CD4-positive, alpha-beta T cell treated with Interleukin-12 subunit alpha and Interleukin-12 subunit beta, for 1 hour (primary cell): ENCODE measurements at regions not wholly inside any gene's neighbourhood (a gene's known extent, or its start where the extent isn't known, plus 50 kb on each side); places are given as distances from the start of the nearest gene placed in this dataset.
A peak's percentile ranks its signal among the peaks of the same experiment; 100 is the strongest.
"Not testable (repeated sequence)": the region's sequence is repeated elsewhere in the genome, so short reads cannot be mapped to it uniquely, and the experiment has no call there.

Source experiments
- DNase-seq: peaks from one replicate; pipeline ENCODE4 v3.0.0-alpha.2; 2020

DNA sequence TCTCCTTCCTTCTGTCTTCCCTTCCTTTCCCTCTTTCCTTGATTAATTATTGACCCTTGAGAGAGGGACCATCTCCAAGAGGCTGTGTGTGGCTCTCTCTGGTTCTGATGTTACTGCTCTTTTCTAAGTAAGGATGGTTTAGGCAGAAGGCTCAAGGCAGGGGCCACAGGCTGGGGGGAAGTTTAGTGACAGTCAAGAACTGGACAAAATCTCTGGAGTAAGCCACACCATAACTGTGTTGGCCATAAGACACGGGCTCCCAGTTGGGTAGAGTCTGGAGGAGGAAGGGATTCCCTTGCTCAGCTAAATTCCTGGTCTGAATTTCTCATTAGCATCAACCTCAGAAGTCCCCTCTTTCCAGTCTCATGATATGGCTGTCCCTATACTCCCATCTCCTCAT lies 74.7 kb downstream of the BUD13 start:
- no peak for DNase-seq

- no peak for DNase-seq
Observed at GRCh38 chr11:116697639-116698038, 75.1 kb downstream of the BUD13 start.

DNA sequence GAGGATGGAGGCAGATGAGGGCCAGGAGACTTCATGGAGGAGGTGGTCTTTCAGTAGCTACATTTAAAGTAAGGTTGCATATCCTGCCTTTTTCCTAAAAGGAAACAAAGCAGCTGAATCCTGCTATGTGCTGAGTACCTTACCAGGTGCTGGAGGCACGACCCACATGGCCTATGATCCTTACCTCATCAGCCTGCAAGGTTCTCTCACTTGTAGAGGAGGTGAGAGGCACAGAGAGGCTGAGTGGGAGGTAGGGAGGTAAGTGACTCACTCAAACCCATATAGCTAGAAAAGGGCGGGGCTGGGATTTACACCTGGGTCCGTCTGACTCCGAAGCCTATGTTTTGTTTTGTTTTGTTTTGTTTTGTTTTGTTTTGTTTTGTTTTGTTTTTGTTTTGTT lies 75.8 kb downstream of the BUD13 start:
- DNase-seq = no peak

GRCh38 chr11:116696381-116696941 lies 76.3 kb downstream of the BUD13 start:
- no peak for DNase-seq

DNA sequence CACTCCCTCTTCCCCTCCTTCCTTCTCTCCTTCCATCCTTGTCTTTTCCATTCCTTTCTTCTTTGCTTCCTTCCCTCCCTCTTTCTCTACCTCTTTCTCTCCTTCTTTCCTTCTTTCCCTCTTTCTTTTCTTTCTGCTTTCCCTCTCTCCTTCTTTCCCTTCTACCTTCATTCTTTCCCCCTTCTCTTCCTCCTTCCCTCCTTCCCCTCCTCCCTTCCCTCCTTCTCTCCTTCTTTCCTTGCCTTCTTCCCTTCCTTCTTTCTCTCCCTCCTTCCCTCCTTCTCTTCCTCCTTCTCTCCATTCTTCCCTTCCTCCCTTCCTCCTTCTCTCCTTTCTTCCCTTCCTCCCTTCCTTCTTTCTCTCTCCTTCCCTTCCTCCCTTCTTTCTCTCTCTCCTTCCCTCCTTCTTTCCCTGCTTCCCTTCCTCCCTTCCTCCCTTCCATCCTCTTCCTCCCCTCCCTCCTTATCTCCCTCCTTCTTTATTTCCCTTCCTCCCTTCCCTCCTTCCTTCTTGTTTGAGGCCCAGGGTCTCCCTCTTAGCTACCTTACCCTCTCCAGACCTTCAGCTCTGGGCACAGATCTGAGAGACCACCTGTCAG lies 77.0 kb downstream of the BUD13 start:
- no peak for DNase-seq

DNA sequence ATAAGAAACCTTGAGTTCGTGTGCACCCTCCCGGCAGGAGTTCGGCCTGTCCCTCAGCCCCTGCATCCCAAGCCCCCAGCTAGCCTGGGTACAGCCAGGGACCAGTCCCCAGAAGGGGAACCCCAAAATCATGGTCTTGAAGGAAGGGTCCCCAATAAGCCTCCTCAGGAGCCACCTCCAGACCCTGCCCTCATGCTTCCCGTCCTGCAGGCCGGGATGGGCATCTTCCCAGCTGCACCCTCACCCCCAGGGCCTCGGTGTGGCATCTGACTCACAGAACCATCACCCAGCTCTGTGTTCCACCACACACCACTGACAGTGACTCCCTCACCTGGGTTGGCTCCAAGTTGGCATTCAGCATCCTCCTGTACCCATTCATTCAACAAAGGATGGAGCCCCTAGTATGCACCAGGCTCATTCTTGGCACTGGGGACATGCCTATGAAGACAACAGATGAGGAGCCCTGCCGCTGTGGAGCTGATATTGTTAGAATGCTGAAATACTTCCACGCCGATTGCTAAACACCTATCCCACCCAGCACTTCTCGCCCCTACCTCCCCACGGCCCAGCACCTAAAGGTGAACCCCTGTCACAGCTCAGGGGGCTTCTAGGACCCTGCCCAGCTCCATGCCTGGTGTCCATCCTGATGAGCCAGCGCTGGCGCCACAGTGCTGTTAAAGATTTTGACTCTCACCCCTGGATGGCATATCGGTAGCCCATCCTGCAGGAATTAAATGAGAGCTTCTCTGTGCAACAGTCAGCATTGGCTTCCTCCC lies 77.8 kb downstream of the BUD13 start:
- no peak for DNase-seq

DNA sequence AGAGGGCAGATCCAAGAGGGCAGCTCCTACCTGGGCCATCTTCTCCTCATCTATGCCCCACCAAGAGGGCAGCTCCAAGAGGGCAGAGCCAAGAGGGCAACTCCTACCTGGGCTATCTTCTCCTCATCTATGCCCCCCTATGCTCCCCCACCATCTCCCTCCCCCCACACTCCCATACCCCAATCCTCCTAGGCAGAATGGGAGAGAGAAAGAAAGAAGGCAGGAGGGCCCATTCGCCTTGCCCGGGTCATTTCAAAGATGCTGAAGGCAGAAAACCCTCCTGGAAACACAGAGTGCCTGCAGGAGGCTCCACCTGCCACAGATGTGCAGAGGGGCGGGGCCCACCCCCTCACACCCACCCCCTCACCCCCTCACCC lies 78.5 kb downstream of the BUD13 start:
- DNase-seq = no peak

DNA sequence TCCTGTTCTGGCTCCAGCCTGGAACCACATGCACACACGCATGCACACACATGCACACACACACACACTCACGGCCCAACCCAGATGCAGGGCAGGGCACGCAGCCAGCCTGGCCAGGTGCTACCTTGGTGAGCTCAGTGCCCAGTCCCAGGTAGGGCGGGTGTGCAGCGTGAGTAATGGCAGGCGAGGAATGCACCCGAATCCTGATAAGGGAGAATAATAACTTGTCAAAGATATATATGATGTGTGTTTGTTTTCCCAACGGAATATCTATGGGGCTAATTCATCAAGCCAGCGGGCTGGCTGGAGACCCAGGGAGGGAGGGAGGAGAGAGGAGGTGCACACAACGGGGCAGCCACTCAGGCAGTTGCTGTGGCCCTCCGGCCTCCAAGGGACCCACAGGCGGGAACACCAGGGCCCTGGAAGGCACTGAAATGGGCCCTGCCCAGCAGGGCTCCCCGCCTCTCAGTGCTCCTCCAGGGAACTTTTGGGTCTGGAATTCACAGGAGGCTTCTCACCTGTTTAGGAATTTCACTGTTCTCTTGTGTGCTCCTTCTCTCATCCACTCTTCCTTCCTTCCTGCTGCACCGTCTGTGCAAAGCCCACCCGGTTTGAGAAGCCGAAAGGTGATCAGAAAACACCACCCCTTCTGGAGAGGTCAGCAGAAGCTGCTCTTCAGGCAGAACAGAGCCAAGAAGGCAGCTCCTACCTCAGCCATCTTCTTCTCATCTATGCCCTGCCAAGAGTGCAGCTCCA lies 79.0 kb downstream of the BUD13 start:
- no peak for DNase-seq

DNA sequence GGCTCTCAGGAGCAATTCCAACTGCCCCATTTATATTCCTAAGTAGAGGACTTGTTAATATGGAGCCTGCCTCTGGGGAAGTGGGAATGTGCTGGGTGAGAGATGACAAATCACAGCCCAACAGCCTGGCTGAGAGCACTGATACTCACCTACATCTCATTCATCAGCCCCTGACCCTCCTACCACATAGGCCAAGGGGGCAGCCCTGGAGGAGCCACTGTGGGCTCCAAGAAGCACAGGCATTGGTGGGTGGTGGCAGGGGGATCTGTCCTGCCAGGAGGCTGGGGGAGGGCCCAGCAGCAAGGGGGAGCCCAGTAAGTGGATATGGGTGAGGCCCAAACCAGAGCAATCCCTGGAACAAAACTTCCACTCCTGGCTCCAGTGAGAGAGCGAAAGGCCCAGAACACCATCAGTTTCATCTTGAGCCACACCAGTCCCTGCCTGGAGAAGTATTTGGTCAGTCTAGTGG lies 79.7 kb downstream of the BUD13 start:
- DNase-seq = no peak

DNA sequence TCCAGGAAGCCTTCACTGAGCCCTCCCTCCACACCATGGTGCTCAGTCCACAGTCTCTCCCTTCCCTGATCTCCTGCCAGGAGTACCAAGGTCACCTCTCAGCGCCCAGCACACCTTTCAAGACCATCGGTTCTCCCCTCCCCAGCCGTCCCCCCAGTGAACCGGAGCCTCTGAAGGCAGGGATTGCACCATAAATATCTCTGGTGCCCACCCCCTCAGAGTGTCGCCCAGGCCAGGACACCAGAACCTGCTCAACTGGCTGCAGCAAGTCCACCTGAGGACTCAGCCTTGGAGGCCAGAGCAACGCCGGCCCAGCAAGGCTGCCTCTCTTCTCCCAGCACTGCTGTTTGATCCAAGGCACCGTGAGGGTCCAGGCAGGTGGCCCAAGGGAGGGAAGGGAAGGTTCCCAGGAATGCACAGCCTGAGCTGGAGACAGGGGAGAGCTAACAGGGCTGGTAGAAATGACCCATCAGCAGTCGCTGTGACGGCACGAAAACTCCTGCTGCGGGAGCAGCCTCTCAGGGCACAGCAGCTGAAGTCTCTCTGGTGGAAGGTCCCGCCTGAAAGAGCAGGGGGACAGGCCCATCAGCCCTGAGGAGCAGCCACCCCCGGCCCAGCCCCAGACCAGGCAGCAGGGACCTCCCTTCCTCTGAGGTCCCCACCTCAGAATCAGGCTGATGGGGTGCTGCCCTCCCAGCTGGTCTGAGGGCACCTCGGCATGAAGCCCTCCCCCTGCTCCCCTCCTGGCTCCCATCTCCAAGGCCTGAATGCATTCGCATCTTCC lies 80.3 kb downstream of the BUD13 start:
- no peak for DNase-seq

GRCh38 chr11:116691771-116692177 lies 81.0 kb downstream of the BUD13 start:
- DNase-seq = peak; percentile 48

- DNase-seq = no peak
Observed at GRCh38 chr11:116690611-116691010, 82.2 kb downstream of the BUD13 start.

GRCh38 chr11:116689413-116690127 lies 83.2 kb downstream of the BUD13 start:
- no peak for DNase-seq

- no peak for DNase-seq
Observed at GRCh38 chr11:116688202-116688540, 84.6 kb downstream of the BUD13 start.

GRCh38 chr11:116687458-116688201 lies 85.2 kb downstream of the BUD13 start:
- DNase-seq = no peak

GRCh38 chr11:116686866-116687265 lies 85.9 kb downstream of the BUD13 start:
- DNase-seq = no peak

GRCh38 chr11:116683982-116684381 lies 88.8 kb downstream of the BUD13 start:
- no peak for DNase-seq

- DNase-seq = no peak
Observed at GRCh38 chr11:116680349-116681125, 92.2 kb downstream of the BUD13 start.

- no peak for DNase-seq
Observed at GRCh38 chr11:116678887-116679286, 93.9 kb downstream of the BUD13 start.

DNA sequence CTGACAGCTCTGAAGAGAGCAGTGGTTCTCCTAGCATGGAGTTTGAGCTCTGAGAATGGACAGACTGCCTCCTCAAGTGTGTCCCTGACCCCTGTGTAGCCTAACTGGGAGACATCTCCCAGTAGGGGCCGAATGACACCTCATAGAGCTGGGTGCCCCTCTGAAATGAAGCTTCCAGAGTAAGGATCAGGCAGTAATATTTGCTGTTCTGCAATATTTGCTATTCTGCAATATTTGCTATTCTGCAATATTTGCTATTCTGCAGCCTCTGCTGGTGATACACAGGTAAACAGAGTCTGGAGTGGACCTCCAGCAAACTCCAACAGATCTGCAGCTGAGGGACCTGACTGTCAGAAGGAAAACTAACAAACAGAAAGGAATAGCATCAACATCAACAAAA lies 105.5 kb downstream of the BUD13 start:
- not testable (repeated sequence) for DNase-seq
